CD4-positive, alpha-beta T cell treated with Interleukin-17A for 1 hour (primary cell): ENCODE measurements at regions not wholly inside any gene's neighbourhood (a gene's known extent, or its start where the extent isn't known, plus 50 kb on each side); places are given as distances from the start of the nearest gene placed in this dataset.

Experiments used
- DNase-seq: peaks from one replicate; pipeline ENCODE4 v3.0.0-alpha.2; 2020

GRCh38 chr5:61916621-61917620 is 389.1 kb upstream of the KIF2A start:
- no peak for DNase-seq

DNA sequence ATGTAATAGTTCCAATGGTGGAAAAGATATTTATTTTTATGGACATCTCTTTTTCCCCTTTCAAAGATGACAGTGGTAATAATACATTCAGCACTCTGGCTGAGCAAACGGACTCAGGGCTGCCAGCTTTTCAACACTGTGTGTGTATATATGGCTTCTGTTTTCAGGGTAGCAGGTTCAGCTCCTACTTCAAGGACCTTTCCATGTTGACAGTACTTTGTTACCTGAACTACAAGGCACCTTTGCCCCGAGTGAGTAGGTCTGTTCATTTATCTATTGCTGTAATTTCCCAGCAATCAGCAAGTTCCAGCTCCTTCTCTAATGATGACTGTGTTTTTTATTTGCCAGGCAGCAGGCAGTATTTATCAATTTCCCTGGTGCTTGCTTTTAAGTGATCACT is 387.4 kb upstream of the KIF2A start:
- DNase-seq = no peak

DNA sequence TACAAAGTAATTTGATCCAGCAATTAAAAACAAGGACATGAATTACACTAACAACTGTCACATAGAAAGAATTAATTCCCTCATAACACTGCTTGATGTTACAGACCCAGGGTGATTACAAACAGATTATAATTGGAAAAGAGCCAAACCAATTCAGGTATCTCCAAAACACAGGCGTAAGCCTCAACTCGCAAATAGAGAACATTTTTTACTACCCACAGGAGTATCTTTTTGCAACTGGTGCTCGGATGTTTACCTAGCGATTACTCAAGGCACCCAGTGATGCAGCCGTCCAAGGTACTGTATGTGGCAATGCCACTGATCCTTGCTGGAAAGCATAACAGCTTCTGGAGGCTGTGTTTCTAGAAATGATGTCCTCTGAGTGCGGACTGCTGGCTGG is 386.1 kb upstream of the KIF2A start:
- no peak for DNase-seq

DNA sequence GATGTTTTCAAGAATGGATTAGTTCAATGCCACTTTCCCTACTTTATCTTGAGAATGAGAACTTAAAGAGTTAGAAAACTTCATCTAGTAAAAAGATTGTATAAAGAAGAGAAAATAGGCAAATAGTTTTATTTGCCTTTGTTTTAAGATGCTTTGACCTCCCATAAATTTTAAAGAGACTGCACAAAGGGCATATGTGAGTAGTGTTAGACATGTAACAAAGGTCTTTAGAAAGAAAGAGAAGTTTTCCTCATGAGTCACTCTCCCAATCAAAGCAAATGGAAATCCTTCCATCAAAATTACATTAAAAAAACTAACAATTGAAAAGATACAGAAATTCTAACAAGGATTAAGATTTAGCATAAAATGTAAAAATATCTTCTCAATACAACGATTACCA is 381.8 kb upstream of the KIF2A start:
- DNase-seq = no peak

DNA sequence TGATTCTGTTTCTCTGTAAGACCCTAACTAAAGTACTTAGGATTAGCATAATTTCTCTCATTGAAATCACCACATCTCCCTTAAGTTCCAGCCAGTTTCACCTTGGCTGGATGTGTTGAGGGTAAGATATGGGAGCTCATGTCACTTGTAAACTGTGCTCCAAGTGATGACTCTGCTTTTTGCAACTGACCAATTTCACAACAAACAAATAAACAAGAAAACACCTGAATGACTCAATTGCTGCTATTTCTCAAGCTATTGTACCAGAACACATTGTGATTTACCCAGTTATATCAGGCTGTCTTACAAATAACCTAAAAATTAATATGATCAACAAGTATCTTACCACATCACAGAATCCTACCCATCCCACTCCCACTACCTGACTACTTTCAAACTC is 379.1 kb upstream of the KIF2A start:
- DNase-seq = no peak

DNA sequence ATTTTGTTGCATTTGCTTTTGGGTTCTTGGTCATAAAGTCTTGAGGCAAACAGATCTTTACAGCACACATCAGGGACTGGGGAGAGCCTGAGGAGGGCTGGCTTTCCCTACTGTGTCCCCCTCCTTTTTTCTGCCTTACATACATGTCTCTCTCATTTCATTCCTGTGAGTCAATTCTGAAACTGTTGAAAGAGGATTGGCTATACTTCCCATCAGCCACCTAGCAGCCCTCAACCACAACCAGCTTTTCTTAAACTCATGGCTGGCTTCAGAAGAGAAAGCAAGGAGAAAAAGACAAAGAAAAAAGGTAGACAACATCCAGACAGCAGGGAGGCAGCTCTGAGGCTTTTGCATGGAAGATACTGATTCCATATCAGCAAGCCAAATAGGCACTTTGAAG is 374.8 kb upstream of the KIF2A start:
- DNase-seq = no peak

GRCh38 chr5:61933787-61934626 is 372.0 kb upstream of the KIF2A start:
- no peak for DNase-seq

DNA sequence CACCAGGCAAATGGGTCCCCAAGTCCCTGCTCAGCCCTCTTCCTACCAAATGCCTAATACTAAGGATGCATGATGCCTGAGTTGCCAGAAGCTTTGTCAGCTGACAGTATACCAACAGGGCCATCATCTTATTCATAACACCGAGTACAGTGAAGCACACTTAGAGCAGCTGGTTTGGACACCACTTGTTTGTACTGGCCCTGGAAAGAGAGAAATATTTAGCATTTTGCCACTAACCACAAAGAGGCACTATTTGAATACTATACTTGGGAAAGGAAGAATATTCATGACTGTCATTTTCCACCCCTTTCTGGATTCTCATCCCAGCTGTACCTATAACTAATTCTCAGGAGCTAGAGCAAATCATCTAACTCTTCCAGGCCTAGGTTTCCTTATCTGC is 364.4 kb upstream of the KIF2A start:
- no peak for DNase-seq

DNA sequence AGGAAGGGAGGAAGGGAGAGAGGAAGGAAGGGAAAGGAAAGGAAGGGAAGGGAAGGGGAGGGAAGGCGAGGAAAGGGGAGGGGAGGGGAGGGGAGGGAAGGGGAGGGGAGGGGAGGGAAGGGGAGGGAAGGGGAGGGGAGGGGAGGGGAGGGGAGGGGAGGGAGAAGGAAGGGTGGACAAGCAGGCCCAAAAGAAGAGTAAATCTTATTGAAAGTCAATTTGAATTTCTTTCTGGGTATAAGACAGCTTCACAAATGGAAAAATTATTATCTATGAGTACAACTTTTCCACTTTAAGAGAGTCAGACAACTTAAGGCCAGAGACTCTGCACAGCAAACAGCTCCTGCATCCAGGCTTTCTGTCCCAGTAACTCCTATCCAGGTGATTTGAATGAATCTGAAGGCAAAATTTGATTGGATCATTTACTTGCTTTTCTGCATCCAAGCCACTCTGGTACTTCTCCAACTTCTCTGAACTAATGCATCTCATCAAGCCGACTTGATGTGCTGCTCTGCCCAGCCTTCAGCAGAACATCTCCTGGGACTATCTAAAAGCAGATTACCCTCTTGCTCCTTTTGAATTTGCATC is 363.4 kb upstream of the KIF2A start:
- no peak for DNase-seq

DNA sequence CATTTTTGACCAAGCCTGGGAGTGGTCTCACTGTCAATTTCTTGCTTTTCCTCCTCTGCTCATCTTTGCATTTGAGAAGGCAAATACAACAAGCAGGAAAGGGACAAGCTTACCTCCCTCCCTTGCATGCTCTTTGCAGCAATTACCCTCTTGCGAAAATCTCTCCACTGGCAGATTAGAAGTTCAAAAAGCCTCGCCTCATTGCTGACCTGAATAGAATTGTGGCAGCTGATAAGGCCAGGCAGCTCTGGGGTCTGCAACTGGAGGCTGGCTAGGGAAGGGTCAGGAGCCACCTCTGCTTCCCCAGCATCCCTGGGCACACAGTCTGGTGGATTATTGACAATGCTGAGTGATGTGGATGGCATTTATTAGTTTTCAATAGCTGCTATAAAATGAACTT is 362.3 kb upstream of the KIF2A start:
- no peak for DNase-seq

GRCh38 chr5:61948151-61948550 is 357.9 kb upstream of the KIF2A start:
- DNase-seq = no peak

GRCh38 chr5:61949054-61949678 is 356.8 kb upstream of the KIF2A start:
- DNase-seq = no peak

DNA sequence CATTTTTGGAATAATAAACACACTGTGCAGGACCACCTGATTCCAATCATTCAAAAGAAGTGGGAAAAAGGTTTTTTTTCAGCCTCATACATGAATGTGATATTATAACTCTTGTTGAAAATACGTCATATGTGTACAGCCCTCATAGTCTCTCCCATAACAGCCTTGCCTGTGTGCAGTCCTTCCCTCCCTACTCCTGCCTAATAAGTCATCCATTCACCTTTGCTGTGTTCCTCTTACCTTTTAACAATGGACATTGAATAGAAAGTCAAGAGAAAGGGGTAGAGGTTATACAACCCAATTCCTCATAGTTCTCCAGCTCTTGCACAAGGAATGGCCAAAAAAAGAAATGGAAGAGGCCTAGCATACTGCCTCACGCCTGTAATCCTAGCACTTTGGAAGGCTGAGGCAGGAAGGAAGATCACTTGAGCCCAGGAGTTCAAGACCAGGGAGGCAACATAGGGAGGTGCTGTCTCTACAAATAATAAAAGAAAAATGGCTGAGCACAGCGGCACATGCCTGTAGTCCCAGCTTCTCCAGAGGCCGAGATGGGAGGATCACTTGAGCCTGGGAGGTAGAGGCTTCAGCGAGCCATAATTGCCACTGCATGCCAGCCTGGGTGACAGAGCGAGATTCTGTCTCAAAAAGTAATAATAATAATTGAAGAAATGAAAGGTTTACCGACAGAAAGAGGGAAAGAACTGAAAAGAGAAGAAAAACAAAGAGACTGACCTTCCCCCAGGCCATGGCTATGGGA is 356.1 kb upstream of the KIF2A start:
- no peak for DNase-seq

GRCh38 chr5:61951295-61951694 is 354.7 kb upstream of the KIF2A start:
- no peak for DNase-seq

- no peak for DNase-seq
Observed at GRCh38 chr5:61953913-61954312, 352.1 kb upstream of the KIF2A start.

DNA sequence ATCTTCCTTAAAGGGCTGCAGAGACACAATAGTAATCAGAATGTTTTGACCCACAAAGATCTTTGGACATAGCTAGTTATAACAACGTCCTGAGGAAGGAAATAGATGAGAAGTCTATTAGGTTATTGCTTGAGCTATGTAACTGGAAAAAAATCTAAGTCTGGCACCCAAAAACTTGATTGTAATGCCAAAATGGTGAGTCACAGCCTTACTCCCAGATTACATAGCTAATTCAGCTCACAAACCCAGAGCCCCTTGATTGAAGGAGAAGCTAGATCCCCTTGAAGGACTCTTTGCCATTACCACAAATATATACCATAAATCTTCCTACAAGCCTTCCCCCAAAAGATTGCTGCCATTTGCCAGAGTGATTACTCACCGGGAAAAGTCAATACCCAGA is 341.8 kb upstream of the KIF2A start:
- DNase-seq = no peak

DNA sequence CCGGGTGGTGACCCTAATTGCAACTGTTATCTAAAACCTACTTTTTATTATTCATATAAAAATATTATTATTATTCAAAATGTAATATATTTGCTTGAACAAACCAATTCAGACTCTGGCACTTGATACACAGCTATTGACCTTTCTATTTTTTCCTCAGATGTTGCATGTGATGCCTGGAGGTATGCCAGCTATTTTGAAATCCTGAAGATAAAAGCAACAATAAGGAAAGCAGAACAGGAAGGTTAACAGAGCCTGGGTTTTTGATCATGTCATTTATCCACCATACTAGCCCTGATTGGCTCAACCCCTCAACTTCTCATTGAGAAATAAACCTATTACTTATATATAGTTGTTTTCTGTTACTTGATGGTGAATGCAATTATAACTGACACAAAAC is 340.9 kb upstream of the KIF2A start:
- DNase-seq = no peak

GRCh38 chr5:61965490-61965889 is 340.5 kb upstream of the KIF2A start:
- DNase-seq = no peak

DNA sequence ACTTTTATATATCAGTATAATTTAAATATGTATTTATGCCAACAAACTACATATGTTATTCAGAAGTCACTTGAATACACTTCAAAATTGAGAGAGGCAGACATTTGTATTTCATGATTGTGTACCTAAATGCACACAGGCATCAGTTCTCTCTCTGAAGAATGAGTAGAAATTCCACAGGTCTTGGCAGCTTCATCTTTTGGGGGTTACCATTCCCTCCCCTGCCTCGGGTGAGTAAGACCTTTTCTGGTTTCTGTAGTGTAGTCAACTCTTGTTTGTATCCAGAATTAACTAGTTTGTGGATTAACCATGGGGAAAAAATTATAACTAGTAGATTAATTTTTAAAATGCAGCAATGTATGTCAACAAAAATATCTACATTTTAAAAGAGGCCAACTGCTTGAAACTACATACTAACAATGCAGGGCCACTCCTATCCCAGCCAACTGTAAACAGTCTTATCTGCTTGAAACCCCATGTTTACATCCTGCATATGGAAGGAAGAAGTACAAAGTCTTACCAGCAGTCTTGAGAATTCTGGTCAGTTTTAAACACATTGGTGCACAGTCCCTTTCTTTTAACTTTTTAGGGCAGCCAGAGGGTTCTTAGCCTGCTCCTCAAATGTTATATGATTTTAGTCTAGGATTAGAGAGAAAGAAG is 339.6 kb upstream of the KIF2A start:
- no peak for DNase-seq

DNA sequence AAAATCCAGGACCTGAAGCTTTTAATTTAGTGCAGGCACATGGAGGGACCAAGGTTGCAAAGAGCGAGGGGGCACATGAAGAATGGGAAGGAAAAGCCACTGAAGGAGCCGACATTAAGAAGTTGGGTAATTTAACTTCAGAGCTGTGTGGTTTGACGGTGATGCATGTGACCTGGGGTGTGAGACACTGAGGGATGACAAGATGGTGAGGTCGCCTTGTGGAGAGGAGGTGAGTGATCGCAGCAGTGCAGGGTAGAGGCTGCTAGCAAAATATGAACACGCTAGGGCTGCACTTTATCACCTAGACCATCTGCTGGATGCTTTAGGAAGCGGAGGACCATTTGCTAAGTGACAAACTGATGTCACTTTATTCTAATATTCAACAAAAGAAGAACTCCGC is 339.0 kb upstream of the KIF2A start:
- no peak for DNase-seq

GRCh38 chr5:61967681-61968080 is 338.3 kb upstream of the KIF2A start:
- no peak for DNase-seq

DNA sequence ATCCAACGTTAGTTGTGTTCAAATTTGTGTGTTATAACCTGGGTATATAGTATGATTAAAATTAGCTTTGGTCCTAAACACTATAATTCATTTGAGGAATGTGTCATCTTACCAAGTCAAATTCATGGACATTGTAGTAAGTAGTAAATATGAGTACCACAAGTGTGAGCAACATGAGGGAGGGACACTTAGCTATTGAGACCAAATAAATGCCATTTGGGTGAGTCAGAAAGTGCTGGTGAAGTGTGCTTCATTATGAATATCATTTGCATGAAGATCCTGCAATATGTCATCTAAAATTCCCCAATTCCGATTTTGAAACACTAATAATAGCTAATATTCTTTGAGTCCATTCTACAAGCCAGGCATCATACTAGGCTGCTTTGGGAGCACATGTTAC is 336.7 kb upstream of the KIF2A start:
- no peak for DNase-seq
